Central memory CD4-positive, alpha-beta T cell (primary cell): ENCODE measurements at regions not wholly inside any gene's neighbourhood (a gene's known extent, or its start where the extent isn't known, plus 50 kb on each side); places are given as distances from the start of the nearest gene placed in this dataset.
"Not testable (repeated sequence)": the region's sequence is repeated elsewhere in the genome, so short reads cannot be mapped to it uniquely, and the experiment has no call there.

Source experiments
- DNase-seq: peaks from one replicate; pipeline ENCODE4 v3.0.0; 2022

DNA sequence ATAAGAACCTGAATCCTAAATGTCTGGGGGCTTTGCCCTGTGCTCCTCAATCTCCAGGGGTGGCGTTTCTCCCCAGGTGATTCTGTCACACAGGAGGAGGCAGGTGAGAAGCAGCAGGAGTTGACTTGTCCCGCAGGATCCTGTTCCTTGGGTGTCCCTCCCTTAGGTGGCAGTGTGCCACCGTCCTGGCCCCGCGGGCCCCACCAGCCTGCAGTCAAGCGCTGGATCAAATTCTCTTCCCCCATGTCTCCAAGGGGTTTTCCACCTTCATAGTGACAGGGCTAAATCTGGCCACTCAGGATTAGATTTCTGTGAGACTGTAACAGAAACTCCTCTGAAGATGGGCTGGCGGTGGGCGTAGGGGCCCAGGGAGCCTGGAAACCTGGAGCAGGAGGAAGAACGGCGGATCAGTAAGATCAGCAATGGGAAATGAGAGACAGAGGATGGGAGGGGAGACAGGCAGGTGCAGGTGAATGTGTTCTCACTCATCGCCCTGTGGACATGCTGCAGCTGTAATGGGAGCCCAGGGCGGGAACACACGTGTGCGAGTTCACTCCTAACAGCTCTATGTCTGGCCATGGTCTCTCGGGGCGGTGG lies 329.2 kb upstream of the COBL start:
- no peak for DNase-seq

DNA sequence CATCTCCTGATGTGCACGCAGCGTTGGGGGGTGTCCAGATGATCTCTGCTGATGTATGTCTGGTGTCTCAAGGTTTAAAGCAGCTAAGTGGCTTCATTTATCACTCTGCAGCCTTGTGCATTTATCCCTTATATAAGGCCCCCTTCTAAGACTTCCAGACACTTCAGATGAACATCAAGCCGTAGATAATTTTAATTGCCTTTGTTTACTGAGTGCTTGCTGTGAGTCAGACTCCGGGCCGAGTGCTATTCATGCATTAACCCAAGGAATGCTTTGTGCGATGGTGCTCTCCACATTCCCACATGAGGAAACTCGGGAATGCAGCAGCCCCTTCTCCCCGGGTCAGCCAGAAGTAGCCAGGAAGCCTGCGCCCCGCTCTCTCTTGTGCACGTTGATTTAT lies 328.6 kb upstream of the COBL start:
- DNase-seq = no peak

DNA sequence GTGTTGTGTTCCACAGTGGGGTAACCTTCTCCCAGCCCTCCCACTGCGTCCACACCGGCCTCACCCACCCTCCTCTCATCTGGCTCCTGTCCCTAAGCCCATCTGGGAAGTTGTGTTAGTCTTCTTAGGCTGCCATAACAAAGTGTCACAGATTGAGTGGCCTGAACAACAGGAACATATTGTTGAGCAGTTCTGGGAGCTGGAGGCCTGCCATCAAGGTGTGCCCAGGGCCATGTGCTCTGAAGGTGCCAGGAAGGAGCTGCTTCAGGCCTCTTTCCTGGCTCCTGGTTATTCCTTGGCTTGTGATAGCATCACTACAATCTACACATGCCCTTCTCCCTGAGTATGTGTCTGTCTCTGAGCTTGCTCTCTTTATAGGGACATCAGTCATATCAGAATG lies 327.6 kb upstream of the COBL start:
- DNase-seq = no peak

DNA sequence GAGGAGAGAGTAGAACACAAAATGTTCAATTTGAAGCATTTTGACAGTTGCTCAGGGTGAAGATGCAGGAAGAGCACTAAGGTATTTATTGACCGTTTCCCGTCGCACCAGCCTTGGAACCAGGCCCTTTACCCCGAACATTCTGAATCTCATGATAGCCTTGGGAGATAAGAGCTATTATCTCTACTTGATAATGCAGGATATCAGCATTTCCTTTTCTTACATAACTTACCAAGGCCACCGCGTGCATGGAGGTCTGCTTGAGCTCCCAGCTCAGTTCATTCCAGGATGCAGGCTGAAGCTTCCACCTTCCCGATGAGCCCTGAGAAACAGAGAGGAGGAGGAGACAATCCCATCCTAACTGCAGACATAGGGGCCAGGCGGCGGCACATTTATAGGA lies 324.2 kb upstream of the COBL start:
- no peak for DNase-seq

DNA sequence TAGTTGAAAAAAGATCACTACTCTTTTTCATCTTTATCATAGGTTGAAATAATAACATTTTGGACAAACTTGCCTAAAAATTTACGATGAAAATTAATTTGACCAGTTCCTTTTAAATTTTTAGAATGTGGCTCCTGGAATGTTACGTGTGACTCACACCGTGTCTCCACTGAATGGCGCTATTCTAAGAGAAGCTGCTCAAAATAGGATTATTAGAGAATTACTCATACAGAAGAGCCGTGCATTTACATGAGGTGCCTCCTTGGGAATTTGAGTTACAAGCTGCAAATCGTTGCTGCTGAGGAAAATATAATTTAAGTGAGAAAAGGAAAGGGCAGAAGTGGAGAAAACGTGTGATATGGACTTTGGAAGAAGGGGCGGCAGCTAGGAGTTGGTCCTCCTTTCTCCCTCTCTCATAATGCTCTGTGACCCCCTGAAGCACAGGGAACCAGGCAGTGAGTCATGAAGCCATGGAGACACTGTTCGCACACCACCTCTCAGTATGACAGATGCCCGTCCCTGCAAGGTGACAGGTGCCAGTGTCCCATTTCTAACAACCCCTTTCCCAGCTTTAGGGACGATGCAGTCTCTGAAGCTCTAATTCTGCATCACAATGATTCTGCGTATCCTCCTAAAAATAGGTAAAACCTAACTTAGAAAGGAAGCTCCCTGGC lies 323.2 kb upstream of the COBL start:
- no peak for DNase-seq

DNA sequence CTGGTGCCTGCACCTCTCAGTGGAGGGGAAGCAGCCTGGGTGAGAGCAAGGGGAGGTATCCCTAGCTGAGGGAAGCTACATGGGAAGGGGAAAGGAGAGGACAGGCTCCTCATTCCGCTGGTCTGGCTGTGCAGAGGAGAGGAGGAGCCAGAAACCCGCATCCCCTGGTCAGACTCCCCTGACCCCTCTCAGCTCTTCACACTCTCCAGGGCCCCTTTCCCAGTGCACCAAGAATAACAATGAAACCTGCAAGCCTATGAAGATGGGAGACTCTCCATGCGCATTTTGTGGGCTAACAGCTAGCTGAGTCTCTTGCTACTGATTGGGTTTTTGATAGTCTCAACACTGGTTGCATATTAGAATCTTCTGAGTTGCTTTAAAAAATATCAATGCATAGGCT lies 319.9 kb upstream of the COBL start:
- no peak for DNase-seq

DNA sequence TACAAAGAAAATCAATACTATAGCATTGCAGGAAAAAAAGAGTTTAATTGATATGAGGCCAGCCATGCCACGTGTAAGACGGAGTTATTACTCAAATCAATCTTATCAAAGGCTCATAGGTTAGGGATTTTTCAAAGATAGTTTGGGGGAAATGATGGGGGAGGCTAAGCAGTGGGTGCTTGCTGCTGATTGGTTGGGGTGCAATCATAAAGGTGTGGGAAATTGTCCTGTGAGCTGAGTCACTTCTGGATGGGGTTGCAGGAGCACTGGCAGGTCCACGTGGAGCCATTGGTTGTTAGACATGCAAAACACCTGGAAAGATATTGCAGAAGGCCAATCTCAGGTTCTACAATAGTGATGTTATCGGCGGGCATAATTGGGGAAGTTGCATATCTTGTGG lies 319.2 kb upstream of the COBL start:
- no peak for DNase-seq

DNA sequence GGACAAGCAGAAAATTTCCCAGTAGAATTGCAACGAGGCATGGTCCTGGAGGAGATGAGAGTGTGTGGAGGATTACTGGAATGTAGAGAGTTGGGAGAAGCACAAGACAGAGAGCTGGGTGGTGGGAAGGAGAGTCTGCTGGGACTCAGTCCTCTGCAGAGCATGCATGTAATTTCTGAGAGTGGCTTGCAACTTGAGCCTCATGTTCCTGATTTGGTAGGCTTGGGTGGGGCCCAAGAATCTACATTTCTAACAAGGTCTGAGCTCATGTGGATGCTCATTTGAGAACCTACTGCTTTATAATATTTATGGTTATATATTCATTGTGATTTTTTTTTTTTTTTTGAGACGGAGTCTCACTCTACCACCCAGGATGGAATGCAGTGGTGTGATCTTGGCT lies 317.9 kb upstream of the COBL start:
- DNase-seq = no peak

DNA sequence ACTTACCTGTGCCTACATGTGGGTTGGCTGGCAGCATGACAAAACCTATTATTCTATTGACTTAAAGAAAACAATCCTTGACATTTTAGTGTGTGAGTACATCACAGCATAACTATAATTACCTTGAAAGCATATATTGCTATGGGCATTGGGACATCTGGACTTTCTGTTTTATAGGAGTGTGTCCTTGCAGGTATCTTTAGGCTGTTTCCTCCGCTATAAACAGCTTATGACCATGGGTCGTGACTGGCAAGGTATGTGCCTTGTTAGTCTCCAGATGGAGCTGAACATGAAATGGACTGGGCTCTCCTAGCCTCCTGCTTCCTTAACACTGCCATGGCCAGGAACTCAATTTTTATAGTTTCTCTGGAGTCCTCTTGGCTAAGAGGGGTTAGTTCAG lies 317.4 kb upstream of the COBL start:
- DNase-seq = no peak

DNA sequence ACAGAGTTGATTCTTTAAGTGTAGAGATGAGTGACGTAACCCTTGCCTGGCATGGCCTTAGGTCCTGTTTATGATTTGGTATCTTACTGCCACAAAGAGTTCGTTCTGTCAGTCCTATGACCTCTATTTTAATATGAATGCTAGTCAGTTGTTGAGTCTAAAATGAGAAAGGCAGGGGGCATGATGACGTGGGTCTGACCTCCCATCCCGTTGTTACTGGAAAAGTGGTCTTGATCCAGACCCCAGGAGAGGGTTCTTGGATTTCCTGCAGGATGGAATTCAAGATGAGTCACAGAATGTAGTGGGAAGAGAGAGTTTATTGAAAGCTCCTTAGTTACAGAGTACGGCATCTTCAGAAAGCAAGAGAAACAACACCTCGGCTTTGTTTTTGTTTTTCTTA lies 317.0 kb upstream of the COBL start:
- no peak for DNase-seq

DNA sequence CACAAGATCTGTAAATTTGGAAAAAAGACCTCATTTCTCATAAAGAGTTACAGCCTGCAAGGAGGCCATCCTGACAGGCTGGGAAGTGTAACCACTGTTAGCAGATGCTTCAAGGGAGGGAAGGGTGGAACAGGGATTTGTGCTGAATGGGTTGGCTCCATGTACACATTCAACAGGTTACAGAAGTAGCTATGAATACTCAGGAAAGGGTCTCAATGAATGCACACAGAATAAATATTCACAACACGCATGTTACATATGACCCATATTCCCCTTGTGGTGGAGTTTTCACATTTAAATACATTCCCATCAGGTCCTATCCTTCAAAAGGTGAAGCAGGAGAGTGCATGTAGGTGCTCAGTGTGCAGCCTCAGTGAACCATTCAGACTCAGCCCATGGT lies 316.4 kb upstream of the COBL start:
- DNase-seq = no peak

DNA sequence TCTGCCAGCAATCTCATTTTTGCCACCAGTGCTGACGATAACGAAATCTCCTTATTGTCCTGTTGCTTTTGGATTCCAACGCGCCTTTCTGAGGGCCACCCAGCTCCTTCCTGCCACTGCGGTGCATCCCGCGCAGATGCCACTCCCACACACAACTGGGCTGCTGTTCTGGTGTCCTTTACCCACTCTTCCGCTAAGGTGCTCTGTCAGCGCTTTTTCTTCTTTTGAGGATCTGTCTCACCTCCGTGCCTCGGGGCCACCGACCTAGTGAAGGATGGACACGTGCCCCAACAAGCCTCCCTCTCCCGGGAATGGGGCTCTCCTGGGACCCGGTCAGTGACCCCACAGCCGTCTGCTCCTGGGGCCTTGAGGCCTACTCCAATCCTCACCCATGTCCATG lies 314.3 kb upstream of the COBL start:
- no peak for DNase-seq

DNA sequence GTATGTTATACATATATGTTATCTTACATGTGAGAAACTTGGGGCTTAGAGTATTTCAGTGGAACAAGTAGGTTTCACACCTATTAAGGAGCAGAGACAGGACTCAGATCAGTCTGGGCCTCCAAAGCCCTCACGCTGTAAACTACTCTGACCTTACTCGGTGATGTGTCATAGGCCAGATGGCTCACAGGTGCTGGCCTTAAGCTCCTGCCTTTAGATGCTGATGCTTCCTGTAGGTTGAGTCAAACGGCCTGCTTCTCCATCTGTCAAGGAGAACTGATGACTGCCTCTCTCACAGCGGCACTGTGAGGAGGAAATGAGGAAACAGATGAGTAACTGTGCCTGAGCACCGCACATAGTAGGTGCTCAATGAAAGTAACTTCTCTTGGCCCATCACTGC lies 312.6 kb upstream of the COBL start:
- no peak for DNase-seq

DNA sequence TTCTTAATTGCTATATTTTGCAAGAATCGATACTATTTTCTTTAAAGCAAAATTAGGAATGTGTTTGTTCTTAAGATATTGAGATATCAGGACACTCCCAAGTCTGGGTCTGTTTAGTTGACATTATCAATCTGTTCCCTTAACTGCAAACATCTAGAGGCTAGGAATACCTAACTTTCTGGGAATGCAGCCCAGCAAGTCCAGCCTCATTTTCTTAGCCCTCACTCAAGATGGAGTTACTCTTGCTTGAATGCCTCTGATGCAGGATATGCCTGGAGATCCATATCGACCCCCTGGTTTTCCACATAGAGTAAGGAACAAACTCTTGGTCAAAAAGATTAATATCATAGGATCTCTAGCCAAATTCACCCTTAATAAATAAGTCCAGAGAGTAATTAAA lies 305.3 kb upstream of the COBL start:
- DNase-seq = no peak

DNA sequence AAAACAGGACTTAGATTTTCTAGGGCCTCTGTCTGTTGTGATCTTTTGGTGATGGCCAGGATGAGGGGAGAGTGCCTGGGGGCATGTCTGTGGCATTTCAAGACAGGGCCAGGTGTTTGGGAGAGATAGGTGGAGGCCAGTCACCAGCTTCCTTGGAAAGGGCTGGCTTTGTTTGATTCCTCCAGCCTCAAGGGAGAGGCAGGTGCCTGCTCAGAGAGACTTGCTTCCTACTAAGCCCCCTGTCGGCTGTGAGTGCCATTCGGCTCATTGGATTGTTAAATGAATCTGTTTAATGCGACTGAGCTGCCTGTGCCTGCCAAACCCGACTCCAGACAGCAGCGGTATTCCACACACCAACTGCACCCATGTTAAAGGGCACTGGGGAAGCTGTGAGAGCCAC lies 304.1 kb upstream of the COBL start:
- DNase-seq = no peak

DNA sequence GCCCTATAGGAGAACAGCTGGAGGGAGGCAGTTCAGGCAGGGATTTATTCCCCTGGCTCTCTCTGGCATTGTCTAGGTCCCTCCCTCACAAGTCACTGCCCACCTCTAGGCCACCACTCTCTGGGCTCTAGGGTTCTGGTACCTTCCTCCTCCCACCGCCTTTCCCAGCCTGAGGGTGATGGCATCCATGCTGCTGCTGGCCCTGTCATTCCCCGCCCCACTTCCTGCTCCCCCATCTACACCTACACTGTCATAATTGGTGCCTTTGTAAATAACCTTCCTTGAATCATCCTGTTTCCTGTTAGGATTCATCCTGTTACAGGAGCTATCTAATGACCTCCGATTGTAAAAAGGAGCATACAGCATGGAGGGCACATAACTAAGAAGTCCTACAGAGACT lies 303.3 kb upstream of the COBL start:
- no peak for DNase-seq

DNA sequence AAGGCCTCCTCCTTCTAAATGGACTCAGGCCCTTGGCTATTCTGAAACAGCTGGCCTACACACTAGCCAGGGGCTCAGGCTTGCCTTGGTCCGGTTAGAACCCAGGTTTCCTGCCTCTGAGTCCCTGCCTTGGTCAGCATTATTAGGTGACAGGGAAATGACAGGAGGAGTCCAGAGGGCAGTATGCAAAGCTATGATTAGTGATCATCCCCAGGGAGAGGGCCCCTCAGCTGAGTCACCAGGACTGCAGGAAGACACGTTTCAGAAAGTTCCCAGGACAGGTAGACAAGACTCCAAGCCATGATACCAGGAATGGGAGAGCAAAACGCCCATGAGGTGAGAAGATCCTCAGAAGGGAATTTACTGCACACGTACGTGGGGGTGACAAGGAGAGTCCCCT lies 301.1 kb upstream of the COBL start:
- no peak for DNase-seq

DNA sequence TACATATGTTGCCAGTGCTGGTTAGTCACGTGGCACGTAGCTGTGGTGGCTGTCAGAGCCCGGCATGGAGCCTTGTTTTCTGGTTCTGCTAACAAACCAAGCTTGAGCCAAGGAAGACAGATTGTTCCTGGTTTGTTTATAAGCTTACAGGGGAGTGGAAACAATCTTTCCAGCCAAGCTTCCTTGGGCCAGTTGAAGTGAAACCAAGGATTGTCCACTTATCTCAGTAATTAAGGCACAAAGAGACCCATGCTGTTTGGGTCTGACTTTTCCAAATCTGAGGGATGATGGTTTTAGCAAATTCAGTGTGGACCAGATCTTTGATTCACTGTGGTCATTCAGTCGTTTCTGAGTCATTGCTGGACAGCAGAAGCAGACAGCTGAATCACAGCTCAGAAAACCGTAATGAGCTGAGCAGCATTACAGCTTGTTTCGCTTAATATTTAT lies 297.3 kb upstream of the COBL start:
- no peak for DNase-seq

DNA sequence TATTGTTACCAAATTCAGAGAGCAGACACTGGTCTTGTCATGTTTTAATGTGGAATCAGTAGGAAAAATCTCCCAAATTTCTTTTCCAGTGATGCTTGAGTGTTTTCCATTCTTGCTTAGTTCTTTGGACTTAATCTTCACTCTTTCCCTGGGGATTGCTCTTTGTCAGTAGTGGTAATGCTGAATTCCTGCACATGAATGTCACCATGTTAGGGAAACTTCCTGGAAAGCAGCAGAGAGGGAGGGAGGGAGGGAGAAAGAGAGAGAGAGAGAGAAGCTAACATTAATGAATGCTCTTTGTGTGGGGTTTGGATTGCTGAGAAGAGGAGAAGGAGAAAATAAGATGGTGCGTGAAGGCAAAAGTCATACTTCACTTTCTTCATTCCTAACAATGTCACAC lies 295.3 kb upstream of the COBL start:
- DNase-seq = no peak

DNA sequence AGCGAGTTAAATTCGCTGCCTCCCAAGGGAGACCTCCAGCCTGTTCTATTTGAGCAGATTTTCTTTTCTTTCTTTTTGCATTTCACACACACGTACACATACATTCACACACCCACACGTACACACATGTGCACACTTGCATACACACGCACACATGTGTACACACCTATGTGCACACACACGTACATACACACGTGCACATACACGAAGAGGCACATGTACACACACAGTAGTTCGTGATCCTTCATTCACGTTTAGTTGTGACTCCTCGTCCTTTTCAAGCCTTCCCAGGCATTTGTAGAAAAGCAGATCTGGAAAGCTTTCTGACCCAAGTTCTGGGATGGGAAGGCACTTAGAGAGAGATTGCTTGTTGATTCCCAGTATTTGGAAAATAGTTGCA lies 290.8 kb upstream of the COBL start:
- no peak for DNase-seq

DNA sequence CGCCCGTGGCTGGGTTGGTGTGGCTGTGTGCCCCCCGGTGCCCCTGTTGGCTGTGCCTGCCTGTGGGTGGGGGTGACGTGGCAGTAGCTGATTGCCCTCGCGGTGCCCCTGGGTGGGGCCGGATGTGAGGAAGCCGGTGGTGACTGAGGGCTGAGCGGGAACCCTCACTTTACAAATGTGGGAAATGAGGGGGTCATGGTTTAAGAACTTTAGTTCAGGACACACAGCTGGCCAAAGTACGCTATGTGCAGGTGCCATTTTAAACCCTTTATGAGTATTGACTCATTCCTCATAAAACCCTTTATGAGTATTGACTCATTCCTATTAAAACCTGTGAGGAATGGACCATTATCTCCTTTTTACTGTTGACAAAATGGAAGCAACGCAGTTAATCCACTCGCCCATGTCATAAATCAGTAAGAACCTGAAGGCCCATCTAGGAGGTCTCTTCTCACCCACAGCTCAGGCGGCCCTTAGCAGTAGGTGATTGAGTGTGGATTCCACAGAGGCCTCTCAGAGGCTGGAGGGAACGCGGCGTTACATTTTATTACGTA lies 290.1 kb upstream of the COBL start:
- no peak for DNase-seq

DNA sequence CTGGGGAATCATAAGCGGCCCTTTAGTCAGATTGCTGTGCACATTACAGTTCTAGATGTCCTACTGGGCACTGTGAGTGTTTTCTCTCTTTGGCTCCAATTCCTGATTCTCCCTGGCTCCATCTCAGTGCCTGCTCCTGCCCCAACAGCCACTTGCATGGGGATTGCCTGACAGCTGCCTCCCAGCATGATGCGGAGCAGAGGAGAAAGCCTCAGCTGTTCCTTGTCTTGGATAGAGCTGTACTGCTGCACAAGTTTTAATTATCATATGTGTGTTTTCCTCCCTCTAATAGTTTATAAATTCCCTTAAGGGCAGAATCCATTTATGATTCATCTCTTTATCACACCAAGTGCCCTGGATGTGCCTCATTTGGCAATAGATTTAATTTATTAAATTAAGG lies 285.8 kb upstream of the COBL start:
- no peak for DNase-seq

DNA sequence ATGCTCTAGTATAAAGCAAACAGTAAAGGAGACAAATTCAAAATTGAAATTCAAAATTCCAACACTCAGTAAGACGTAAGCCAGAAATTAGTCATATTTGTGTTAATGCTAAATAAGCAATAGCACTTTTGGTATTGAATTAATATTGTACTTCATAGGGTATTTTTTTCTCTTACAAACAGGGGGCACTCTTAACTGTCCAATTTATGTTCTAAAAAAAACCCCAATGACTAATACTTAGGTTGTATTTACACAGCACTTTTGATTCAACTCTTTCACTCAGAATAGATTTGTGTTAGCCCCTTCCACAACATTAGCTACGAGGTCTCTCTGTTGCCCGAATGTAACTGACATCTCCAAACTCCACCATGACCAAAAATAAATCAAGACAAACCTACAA lies 284.9 kb upstream of the COBL start:
- no peak for DNase-seq

DNA sequence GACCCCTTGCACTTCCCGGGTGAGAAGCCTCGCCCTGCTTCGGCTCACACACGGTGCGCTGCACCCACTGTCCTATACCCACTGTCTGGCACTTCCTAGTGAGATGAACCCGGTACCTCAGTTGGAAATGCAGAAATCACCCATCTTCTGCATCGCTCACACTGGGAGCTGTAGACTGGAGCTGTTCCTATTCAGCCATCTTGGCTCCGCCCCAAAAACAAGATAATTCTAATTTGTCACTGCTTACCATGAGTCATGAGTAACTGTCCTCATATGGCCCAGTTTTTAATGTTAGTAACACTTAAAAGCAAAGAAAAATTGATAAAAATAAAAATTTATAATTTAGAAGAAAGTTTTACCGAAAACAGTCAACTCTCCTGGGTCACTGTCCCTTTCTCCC lies 283.3 kb upstream of the COBL start:
- DNase-seq = not testable (repeated sequence)

DNA sequence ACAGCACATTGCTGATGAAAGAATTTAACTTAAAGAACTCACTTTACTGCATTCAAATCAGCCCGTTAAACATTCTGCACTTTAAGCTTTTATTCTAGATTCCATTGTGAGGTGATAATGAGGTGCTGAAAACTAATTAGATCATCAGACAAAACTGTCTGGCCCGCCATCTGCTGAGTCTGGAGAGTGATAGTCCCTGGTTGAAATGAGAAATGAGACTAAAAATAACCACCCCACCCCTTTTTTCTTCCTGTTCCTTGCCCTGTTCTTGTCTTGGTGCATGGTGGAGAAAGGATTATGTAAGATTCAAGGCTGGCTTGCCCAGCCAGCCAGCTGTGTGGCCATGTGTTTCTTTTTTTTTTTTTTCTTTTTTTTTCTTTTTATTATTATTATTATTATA lies 277.0 kb upstream of the COBL start:
- DNase-seq = no peak
